Caco-2 (cell line): ENCODE measurements at regions not wholly inside any gene's neighbourhood (a gene's known extent, or its start where the extent isn't known, plus 50 kb on each side); places are given as distances from the start of the nearest gene placed in this dataset.

Experiments used
- BruUV-seq: library from RNA; stranded (reverse); fragments of 400-500 nt; replicated peaks from 2 replicates; lab custom pipeline; 2021; lab: Mats Ljungman, UMichigan
- CTCF ChIA-PET: fragments of 300-600 bp; sonication (Branson Sonifier 250); formaldehyde crosslinking; loops from one replicate; lab custom pipeline; 2022; ENCODE audit warnings: antibody characterized with exemption; lab: Charles Lee
- POLR2A ChIA-PET: fragments of 300-600 bp; sonication (Branson Sonifier 250); formaldehyde crosslinking; loops from one replicate; lab custom pipeline; 2022; ENCODE audit warnings: antibody characterized with exemption; lab: Charles Lee
- DNase-seq, 2 experiments: peaks; one replicate each; pipeline versions ENCODE4 v3.0.0 to v3.0.0-alpha.2; 2020 to 2022
- H3K27me3 ChIP-seq: replicated peaks from 2 replicates; pipeline ENCODE4 v1.6.0; 2011; ENCODE audit warnings: low read length; ENCODE audit not compliant: control insufficient read depth, insufficient read depth
- H3K36me3 ChIP-seq: 2 replicates; pipeline ENCODE4 v1.5.1; 2011; ENCODE audit warnings: low read length; ENCODE audit not compliant: control insufficient read depth, insufficient read depth
- H3K4me1 ChIP-seq: fragments of 250-450 bp; sonication (Bioruptor Pico); 2 replicates; pipeline ENCODE4 v1.5.1; 2020; ENCODE audit warnings: mild to moderate bottlenecking
- H3K4me3 ChIP-seq: 2 replicates; pipeline ENCODE4 v1.5.1; 2011; ENCODE audit warnings: low read depth, mild to moderate bottlenecking, control low read depth, low read length
- H3K9me3 ChIP-seq: fragments of 250-450 bp; sonication (Bioruptor Pico); 2 replicates; pipeline ENCODE4 v1.5.1; 2020; ENCODE audit warnings: mild to moderate bottlenecking, moderate library complexity
- H3K27ac Mint-ChIP-seq: one replicate; pipeline ENCODE4 v1.8.0; 2022; ENCODE audit warnings: mixed read lengths; ENCODE audit not compliant: unreplicated experiment
- H3K27me3 Mint-ChIP-seq: one replicate; pipeline ENCODE4 v1.8.0; 2022; ENCODE audit warnings: mixed read lengths; ENCODE audit not compliant: insufficient read depth, unreplicated experiment
- H3K36me3 Mint-ChIP-seq: one replicate; pipeline ENCODE4 v1.8.0; 2022; ENCODE audit warnings: mild to moderate bottlenecking, mixed read lengths; ENCODE audit not compliant: insufficient read depth, unreplicated experiment
- H3K4me1 Mint-ChIP-seq: one replicate; pipeline ENCODE4 v1.8.0; 2022; ENCODE audit warnings: low read depth, mixed read lengths; ENCODE audit not compliant: unreplicated experiment
- H3K4me3 Mint-ChIP-seq: one replicate; pipeline ENCODE4 v1.8.0; 2022; ENCODE audit warnings: mild to moderate bottlenecking, moderate library complexity, mixed read lengths; ENCODE audit not compliant: unreplicated experiment
- H3K9me3 Mint-ChIP-seq: one replicate; pipeline ENCODE4 v1.8.0; 2022; ENCODE audit warnings: mixed read lengths; ENCODE audit not compliant: unreplicated experiment
- intact Hi-C: fragments of 100-400 bp; cut with micrococcal nuclease; formaldehyde crosslinking; loops from one replicate; pipeline ENCODE4 v1.10.0; 2022; ENCODE audit not compliant: unreplicated experiment
- TF ChIP-seq, protein P1 (sequence below), 2 experiments: fragments of 200-600 bp in 1 of 2; IDR thresholded peaks; 1 replicate in 1 of 2; 2 replicates in 1 of 2; pipeline versions ENCODE4 v1.5.1 to v1.8.0; 2011 to 2022; ENCODE audit warnings: antibody characterized with exemption in 1 of 2, control low read depth in 1 of 2, inconsistent platforms in 1 of 2, low read depth in 1 of 2, low read length in 1 of 2, mild to moderate bottlenecking in 1 of 2, moderate library complexity in 1 of 2; ENCODE audit not compliant: insufficient read depth in 1 of 2, severe bottlenecking in 1 of 2, unreplicated experiment in 1 of 2

DNA sequence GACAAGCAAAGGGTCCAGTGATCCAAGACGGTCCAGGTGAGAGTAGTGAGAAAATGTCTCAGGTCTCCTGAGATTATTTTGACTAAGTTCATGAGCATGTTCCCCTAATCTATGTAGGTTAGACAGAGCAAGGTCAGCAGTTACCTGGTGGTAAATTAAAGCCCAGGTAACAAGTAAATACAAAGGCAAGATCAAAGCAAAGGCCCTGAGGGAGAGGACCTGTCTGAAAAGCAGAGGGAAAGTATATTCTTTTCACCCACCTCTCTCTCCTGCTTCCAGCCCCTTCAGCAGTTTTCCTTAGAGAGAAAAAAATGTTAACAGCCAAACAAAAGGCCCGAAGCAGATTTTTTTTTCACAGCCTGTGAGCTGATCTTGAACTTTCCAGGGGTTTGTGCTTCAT is 302.7 kb downstream of the MAP2K6 start:
- Histone ChIP-seq H3K27me3 (no peaks in the 10 kb centered on the region), H3K9me3 (no peaks in the 10 kb centered on the region), H3K36me3 (no peaks in the 10 kb centered on the region), H3K4me1 (peaks cover 5% of the 10 kb centered on the region; the same call in 1 of the 2 replicates), H3K4me3 (no peak overlapping the region)
- ChIA-PET POLR2A (no interaction called here), CTCF (no interaction called here)
- peaks cover 7% of the 10 kb centered on the region for H3K4me1 Mint-ChIP-seq
- no peak for DNase-seq
- intact Hi-C loops: no loop called here
- no TSS peak for BruUV-seq
- H3K27ac Mint-ChIP-seq: no peak overlapping the region
- no peak overlapping the region for H3K4me3 Mint-ChIP-seq
- H3K27me3 Mint-ChIP-seq: peaks cover 5% of the 10 kb centered on the region
- TF ChIP-seq, protein P1, sequence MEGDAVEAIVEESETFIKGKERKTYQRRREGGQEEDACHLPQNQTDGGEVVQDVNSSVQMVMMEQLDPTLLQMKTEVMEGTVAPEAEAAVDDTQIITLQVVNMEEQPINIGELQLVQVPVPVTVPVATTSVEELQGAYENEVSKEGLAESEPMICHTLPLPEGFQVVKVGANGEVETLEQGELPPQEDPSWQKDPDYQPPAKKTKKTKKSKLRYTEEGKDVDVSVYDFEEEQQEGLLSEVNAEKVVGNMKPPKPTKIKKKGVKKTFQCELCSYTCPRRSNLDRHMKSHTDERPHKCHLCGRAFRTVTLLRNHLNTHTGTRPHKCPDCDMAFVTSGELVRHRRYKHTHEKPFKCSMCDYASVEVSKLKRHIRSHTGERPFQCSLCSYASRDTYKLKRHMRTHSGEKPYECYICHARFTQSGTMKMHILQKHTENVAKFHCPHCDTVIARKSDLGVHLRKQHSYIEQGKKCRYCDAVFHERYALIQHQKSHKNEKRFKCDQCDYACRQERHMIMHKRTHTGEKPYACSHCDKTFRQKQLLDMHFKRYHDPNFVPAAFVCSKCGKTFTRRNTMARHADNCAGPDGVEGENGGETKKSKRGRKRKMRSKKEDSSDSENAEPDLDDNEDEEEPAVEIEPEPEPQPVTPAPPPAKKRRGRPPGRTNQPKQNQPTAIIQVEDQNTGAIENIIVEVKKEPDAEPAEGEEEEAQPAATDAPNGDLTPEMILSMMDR (IDR thresholded peaks at IDR 0.05; ENCODE audit: insufficient read depth in 1 of 2, low read depth in 1 of 2, low read length in 1 of 2, severe bottlenecking in 1 of 2, unreplicated experiment in 1 of 2): no peak
- no peaks in the 10 kb centered on the region for H3K36me3 Mint-ChIP-seq
- H3K9me3 Mint-ChIP-seq: no peaks in the 10 kb centered on the region

- intact Hi-C loops: no loop called here
- Mint-ChIP-seq H3K4me1 (peaks cover 7% of the 10 kb centered on the region), H3K27ac (no peak overlapping the region), H3K4me3 (no peak overlapping the region), H3K27me3 (peaks cover 5% of the 10 kb centered on the region), H3K9me3 (no peaks in the 10 kb centered on the region), H3K36me3 (no peaks in the 10 kb centered on the region)
- POLR2A ChIA-PET: no interaction called here
- Histone ChIP-seq H3K36me3 (no peaks in the 10 kb centered on the region), H3K4me3 (no peak overlapping the region), H3K27me3 (no peaks in the 10 kb centered on the region), H3K9me3 (no peaks in the 10 kb centered on the region), H3K4me1 (peaks cover 5% of the 10 kb centered on the region; the same call in 1 of the 2 replicates)
- TF ChIP-seq, protein P1 (IDR thresholded peaks at IDR 0.05; ENCODE audit: insufficient read depth in 1 of 2, low read depth in 1 of 2, low read length in 1 of 2, severe bottlenecking in 1 of 2, unreplicated experiment in 1 of 2): no peak
- no TSS peak for BruUV-seq
- CTCF ChIA-PET: no interaction called here
- DNase-seq: no peak
Measured at GRCh38 chr17:69717819-69718218, 303.3 kb downstream of the MAP2K6 start.

DNA sequence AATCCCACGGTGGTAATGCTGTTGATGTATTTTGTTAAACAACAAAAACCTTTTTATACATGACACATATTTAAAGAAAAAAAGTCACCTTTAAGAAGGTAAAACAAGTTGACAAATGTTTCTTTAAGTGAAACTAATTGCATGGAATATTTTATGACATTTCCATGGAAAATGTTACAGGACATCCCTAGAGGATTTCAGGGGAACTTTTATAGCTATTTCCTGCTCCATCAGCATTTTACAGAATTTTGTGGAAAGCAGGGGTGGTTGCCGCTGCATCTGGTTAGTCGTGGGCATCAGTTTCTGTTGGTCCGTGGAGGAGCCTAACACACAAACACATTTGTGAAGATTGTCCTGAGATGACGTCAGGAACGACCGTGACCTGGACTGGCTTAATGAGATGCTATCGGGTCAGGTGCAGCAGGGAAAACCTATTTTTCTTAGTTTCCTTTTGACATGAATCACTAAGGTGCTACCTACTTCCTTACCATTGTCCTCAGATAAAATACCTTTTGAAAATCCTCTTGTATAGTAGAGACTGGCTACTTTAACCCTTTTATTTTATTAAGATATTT is 305.1 kb downstream of the MAP2K6 start:
- H3K4me3 Mint-ChIP-seq: no peak overlapping the region
- no peaks in the 10 kb centered on the region for H3K9me3 Mint-ChIP-seq
- H3K36me3 Mint-ChIP-seq: no peaks in the 10 kb centered on the region
- H3K4me1 ChIP-seq: no peaks in the 10 kb centered on the region
- no peak for DNase-seq
- H3K36me3 ChIP-seq: no peaks in the 10 kb centered on the region
- TF ChIP-seq, protein P1 (IDR thresholded peaks at IDR 0.05; ENCODE audit: insufficient read depth in 1 of 2, low read depth in 1 of 2, low read length in 1 of 2, severe bottlenecking in 1 of 2, unreplicated experiment in 1 of 2): no peak
- ChIA-PET CTCF (no interaction called here), POLR2A (no interaction called here)
- no peak overlapping the region for H3K4me3 ChIP-seq
- H3K27ac Mint-ChIP-seq: no peak overlapping the region
- H3K27me3 ChIP-seq: no peaks in the 10 kb centered on the region
- no TSS peak for BruUV-seq
- H3K9me3 ChIP-seq: no peaks in the 10 kb centered on the region
- peaks cover 7% of the 10 kb centered on the region for H3K4me1 Mint-ChIP-seq
- H3K27me3 Mint-ChIP-seq: peaks cover 5% of the 10 kb centered on the region
- intact Hi-C loops: no loop called here
